ENCODE measurements at regions not wholly inside any gene's neighbourhood (a gene's known extent, or its start where the extent isn't known, plus 50 kb on each side); places are given as distances from the start of the nearest gene placed in this dataset.
"Not testable (repeated sequence)": the region's sequence is repeated elsewhere in the genome, so short reads cannot be mapped to it uniquely, and the experiment has no call there.

DNA sequence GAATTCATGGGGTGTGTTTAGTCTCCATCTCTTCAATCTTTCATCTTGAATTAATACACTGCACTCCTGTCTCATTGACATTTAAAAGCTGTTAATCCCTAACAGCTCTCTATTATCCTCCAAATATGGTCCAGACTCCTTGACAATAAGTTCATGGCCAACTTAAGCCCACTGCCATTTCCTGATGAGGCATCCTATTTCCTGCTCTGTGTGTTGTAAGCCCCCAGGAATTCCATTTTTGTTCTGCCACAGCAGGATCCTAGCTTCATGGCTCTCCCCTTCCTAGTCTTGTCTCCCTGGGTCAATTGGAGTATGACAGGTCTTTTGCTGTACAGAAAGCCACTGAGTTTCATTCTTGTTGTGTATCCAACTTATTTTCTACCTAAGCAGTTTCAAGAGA lies 218.8 kb downstream of the OTUD1 start:
- Histone ChIP-seq H3K4me3 (no peak overlapping the region), H3K27ac (no peak overlapping the region), H3K4me1 (replicated peaks) (no peaks in the 10 kb centered on the region), H3K9me3 (no peaks in the 10 kb centered on the region), H3K36me3 (no peaks in the 10 kb centered on the region), H3K27me3 (replicated peaks; ENCODE audit: insufficient read depth) (no peaks in the 10 kb centered on the region)
- TF ChIP-seq POLR2AphosphoS5 (IDR thresholded peaks at IDR 0.05): no peak
- no peak for TF ChIP-seq POLR2A (IDR thresholded peaks at IDR 0.05)
- TF ChIP-seq, protein P1, sequence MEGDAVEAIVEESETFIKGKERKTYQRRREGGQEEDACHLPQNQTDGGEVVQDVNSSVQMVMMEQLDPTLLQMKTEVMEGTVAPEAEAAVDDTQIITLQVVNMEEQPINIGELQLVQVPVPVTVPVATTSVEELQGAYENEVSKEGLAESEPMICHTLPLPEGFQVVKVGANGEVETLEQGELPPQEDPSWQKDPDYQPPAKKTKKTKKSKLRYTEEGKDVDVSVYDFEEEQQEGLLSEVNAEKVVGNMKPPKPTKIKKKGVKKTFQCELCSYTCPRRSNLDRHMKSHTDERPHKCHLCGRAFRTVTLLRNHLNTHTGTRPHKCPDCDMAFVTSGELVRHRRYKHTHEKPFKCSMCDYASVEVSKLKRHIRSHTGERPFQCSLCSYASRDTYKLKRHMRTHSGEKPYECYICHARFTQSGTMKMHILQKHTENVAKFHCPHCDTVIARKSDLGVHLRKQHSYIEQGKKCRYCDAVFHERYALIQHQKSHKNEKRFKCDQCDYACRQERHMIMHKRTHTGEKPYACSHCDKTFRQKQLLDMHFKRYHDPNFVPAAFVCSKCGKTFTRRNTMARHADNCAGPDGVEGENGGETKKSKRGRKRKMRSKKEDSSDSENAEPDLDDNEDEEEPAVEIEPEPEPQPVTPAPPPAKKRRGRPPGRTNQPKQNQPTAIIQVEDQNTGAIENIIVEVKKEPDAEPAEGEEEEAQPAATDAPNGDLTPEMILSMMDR (IDR thresholded peaks at IDR 0.05): no peak
- DNase-seq (ENCODE audit: low spot score): no peak
- intact Hi-C loops (cut with DNase I): no loop called here

DNA sequence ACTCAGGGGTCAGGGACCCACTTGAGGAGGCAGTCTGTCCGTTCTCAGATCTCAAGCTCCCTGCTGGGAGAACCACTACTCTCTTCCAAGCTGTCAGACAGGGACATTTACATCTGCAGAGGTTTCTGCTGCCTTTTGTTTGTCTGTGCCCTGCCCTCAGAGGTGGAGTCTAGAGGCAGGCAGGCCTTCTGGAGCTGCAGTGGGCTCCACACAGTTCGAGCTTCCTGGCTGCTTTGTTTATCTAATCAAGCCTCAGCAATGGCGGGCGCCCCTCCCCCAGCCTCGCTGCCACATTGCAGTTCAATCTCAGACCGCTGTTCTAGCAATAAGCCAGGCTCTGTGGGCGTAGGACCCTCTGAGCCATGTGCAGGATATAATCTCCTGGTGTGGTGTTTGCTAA lies 233.0 kb downstream of the OTUD1 start:
- WGBS: 76% methylated on average over 7 of the region's 7 CpGs
- H3K4me1 ChIP-seq (replicated peaks); H3K27ac ChIP-seq; H3K27me3 ChIP-seq (replicated peaks; ENCODE audit: insufficient read depth); H3K9me3 ChIP-seq; H3K4me3 ChIP-seq; H3K36me3 ChIP-seq; DNase-seq (ENCODE audit: low spot score); intact Hi-C loops (cut with DNase I): not testable (repeated sequence)

DNA sequence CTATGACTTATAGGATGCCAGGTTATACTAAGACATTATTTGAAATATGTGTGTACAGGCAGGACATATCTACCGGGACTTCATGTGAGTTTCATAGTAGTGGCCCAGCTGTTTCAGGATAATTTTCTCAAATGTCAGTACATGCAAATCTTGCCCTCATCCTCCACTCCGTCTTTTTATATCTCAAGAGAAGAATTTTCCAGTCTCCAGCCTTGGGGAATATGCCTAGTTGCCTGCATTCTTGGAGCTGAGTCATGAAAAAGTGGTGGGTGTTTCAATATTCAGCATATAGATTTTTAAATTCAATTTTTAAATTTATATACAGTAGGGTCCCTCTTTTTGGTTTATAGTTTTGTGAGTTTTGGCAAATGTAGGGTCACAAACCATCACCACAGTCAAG lies 236.7 kb downstream of the OTUD1 start:
- H3K4me1 ChIP-seq (replicated peaks): no peaks in the 10 kb centered on the region
- no peaks in the 10 kb centered on the region for H3K9me3 ChIP-seq
- TF ChIP-seq, protein P1 (IDR thresholded peaks at IDR 0.05): no peak
- TF ChIP-seq POLR2A (IDR thresholded peaks at IDR 0.05) (no peak), POLR2AphosphoS5 (IDR thresholded peaks at IDR 0.05) (no peak)
- intact Hi-C loops (cut with DNase I): no loop called here
- H3K27me3 ChIP-seq (replicated peaks; ENCODE audit: insufficient read depth): no peaks in the 10 kb centered on the region
- no peak overlapping the region for H3K4me3 ChIP-seq
- 89% methylated on average over 2 of the region's 2 CpGs for WGBS
- H3K36me3 ChIP-seq: no peaks in the 10 kb centered on the region
- no peak overlapping the region for H3K27ac ChIP-seq
- no peak for DNase-seq (ENCODE audit: low spot score)

DNA sequence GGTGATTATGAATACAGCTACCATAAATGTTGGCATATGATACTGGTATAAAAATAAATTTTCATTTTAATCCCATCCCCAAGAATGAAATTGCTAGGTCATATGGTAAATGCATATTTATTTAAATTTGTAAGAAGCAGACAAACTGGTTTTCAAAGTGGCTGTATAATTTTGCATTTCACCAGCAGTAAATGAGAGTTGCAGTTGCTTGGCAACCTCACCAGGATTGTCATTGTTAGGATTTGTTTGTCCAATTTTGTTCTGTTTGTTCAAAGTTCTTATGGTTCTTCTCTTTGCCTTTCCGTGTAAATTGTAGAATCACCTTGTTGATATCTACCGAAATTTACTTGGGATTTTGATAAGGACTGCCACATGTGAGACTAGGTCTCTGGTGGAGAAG lies 237.4 kb downstream of the OTUD1 start:
- Histone ChIP-seq H3K4me3 (no peak overlapping the region), H3K4me1 (replicated peaks) (no peaks in the 10 kb centered on the region), H3K27ac (no peak overlapping the region), H3K27me3 (replicated peaks; ENCODE audit: insufficient read depth) (no peaks in the 10 kb centered on the region), H3K36me3 (no peaks in the 10 kb centered on the region), H3K9me3 (no peaks in the 10 kb centered on the region)
- intact Hi-C loops (cut with DNase I): no loop called here
- TF ChIP-seq, protein P1 (IDR thresholded peaks at IDR 0.05): no peak
- TF ChIP-seq POLR2AphosphoS5 (IDR thresholded peaks at IDR 0.05) (no peak), POLR2A (IDR thresholded peaks at IDR 0.05) (no peak)
- DNase-seq (ENCODE audit: low spot score): no peak
- 44% methylated on average over 2 of the region's 2 CpGs for WGBS

DNA sequence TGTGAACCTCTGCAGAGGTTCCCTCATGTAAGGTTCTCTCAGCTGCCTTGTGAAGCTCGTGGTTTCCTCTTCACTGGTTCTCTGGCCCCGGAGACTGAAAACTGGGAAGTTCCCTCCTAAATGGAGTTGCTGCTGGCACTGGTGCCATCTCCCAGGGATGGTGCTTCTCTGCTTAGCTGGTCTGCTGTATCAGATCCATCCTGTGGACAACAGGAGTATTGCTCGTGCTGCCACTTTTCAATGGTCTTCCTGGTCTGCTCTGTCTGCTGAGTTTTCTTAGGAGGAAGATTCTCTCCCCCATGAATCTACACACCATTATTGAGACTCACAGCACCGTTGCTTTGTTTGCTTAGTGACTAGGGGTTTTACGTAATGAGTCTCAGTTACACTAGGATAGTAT lies 247.8 kb downstream of the OTUD1 start:
- Histone ChIP-seq H3K9me3 (no peaks in the 10 kb centered on the region), H3K4me3 (no peak overlapping the region), H3K27me3 (replicated peaks; ENCODE audit: insufficient read depth) (no peaks in the 10 kb centered on the region), H3K36me3 (no peaks in the 10 kb centered on the region), H3K4me1 (replicated peaks) (no peaks in the 10 kb centered on the region), H3K27ac (no peak overlapping the region)
- TF ChIP-seq POLR2A (IDR thresholded peaks at IDR 0.05) (no peak), POLR2AphosphoS5 (IDR thresholded peaks at IDR 0.05) (no peak)
- TF ChIP-seq, protein P1 (IDR thresholded peaks at IDR 0.05): no peak
- DNase-seq (ENCODE audit: low spot score): no peak
- WGBS: 57% methylated on average over 5 of the region's 5 CpGs
- intact Hi-C loops (cut with DNase I): no loop called here

Measured in prostate gland (tissue), 2 donors.